RWPE2 (cell line): ENCODE measurements at regions not wholly inside any gene's neighbourhood (a gene's known extent, or its start where the extent isn't known, plus 50 kb on each side); places are given as distances from the start of the nearest gene placed in this dataset.

Experiments used
- ATAC-seq: fragments of 200-7000 bp; cut with Tn5 transposase; 3 replicates; pipeline ENCODE4 v1.9.1; 2021; ENCODE audit warnings: low read depth
- DNase-seq: peaks from one replicate; pipeline ENCODE4 v3.0.0-alpha.2; 2020; ENCODE audit warnings: low spot score
- H3K27ac ChIP-seq: fragments of 450-650 bp; 2 replicates; pipeline ENCODE4 v1.5.1; 2017; ENCODE audit warnings: mild to moderate bottlenecking; ENCODE audit not compliant: poor library complexity, severe bottlenecking
- H3K27me3 ChIP-seq: fragments of 250-450 bp; sonication (Bioruptor Pico); 2 replicates; pipeline ENCODE4 v1.5.1; 2021; ENCODE audit warnings: mild to moderate bottlenecking, moderate library complexity; ENCODE audit not compliant: insufficient read depth, poor library complexity, severe bottlenecking
- H3K36me3 ChIP-seq: fragments of 250-450 bp; sonication (Bioruptor Pico); 2 replicates; pipeline ENCODE4 v1.5.1; 2020; ENCODE audit warnings: low read depth, mild to moderate bottlenecking, moderate library complexity
- H3K4me1 ChIP-seq: fragments of 250-450 bp; sonication (Bioruptor Pico); 2 replicates; pipeline ENCODE4 v1.5.1; 2021; ENCODE audit warnings: mild to moderate bottlenecking, moderate library complexity; ENCODE audit not compliant: insufficient read depth, poor library complexity, severe bottlenecking
- H3K4me3 ChIP-seq: fragments of 250-450 bp; sonication (Bioruptor Pico); 2 replicates; pipeline ENCODE4 v1.5.1; 2021; ENCODE audit warnings: mild to moderate bottlenecking, moderate library complexity; ENCODE audit not compliant: severe bottlenecking
- H3K9me3 ChIP-seq: fragments of 250-450 bp; sonication (Bioruptor Pico); 2 replicates; pipeline ENCODE4 v1.5.1; 2021; ENCODE audit warnings: mild to moderate bottlenecking, moderate library complexity; ENCODE audit not compliant: severe bottlenecking
- CTCF ChIP-seq: fragments of 450-650 bp; IDR thresholded peaks from one replicate; pipeline ENCODE4 v1.5.1; 2017; ENCODE audit warnings: mild to moderate bottlenecking, moderate library complexity; ENCODE audit not compliant: poor library complexity, severe bottlenecking

DNA sequence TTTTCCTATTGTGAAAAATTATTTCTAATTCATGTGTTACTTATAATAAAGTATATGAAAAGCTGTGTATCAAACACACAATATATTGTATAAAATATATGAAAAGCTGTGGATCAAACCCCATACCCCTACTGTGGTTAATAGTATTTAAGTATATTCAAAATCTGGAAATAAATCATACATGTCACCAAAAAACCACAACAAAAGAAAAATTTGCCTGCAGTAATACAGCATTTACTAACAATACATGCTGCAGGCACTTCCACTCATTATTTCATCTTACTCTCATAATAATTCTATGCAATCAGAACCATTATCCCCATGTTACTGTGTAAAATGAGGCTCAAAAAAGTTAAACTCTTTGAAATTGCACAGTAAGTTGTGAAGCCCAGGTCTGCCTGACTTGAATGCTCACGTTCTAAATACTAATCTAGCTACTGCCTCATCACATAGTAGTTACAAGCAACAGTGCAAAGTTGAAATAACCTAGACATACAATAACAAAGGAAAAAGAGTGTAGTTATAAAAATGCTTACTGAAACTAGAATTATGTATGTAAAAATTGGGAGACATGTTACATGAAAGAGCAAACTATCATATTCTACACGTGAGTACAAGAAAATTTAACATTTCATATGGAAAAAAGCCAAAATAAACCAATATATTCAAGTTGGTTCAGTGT lies 61.7 kb downstream of the FAM217A start:
- DNase-seq (no peak), ATAC-seq (no peak)
- Histone ChIP-seq H3K36me3 (peaks cover 12% of the 10 kb centered on the region; the same call in 1 of the 2 replicates), H3K9me3 (peaks cover under 1% of the 10 kb centered on the region), H3K27ac (peak overlapping the region; percentile 84), H3K4me1 (peaks cover 9% of the 10 kb centered on the region), H3K4me3 (peak overlapping the region; percentile 62), H3K27me3 (no peaks in the 10 kb centered on the region)
- TF ChIP-seq CTCF = no peak

GRCh38 chr6:4017834-4018170 lies 61.1 kb downstream of the FAM217A start:
- ATAC-seq (no peak), DNase-seq (no peak)
- no peaks in the 10 kb centered on the region for H3K9me3 ChIP-seq
- peak overlapping the region; percentile 62 for H3K4me3 ChIP-seq
- H3K4me1 ChIP-seq = peaks cover 11% of the 10 kb centered on the region
- H3K36me3 ChIP-seq = peaks cover 14% of the 10 kb centered on the region
- no peak for TF ChIP-seq CTCF
- peak overlapping the region; percentile 84 for H3K27ac ChIP-seq
- H3K27me3 ChIP-seq = no peaks in the 10 kb centered on the region

- no peaks in the 10 kb centered on the region for H3K9me3 ChIP-seq
- H3K36me3 ChIP-seq = peaks cover 17% of the 10 kb centered on the region
- ATAC-seq = peak; percentile 59
- DNase-seq = peak; percentile 89
- H3K4me1 ChIP-seq = peaks cover 17% of the 10 kb centered on the region
- peak overlapping the region; percentile 62 for H3K4me3 ChIP-seq
- peak overlapping the region; percentile 84 for H3K27ac ChIP-seq
- peak; percentile 38 for TF ChIP-seq CTCF
- no peaks in the 10 kb centered on the region for H3K27me3 ChIP-seq
Observed at GRCh38 chr6:4018171-4018923, 60.6 kb downstream of the FAM217A start.
